ENCODE measurements at regions not wholly inside any gene's neighbourhood (a gene's known extent, or its start where the extent isn't known, plus 50 kb on each side); places are given as distances from the start of the nearest gene placed in this dataset.

GRCh38 chr6:163786995-163787671, 372.6 kb downstream of the QKI start:
- no peaks in the 10 kb centered on the region for H3K36me3 ChIP-seq (ENCODE audit: insufficient read depth, low read length)
- H3K27ac ChIP-seq, result no peak overlapping the region
- H3K9ac ChIP-seq (ENCODE audit: insufficient read length), result no peak overlapping the region
- no peak for TF ChIP-seq EZH2 (IDR thresholded peaks at IDR 0.05)
- TF ChIP-seq FOXP2 (optimal IDR thresholded peaks at IDR 0.05; ENCODE audit: control extremely low read depth, extremely low read length, insufficient read depth), result no peak
- no peak for TF ChIP-seq POLR2AphosphoS5 (IDR thresholded peaks at IDR 0.05; ENCODE audit: borderline replicate concordance, low read depth, low read length)
- H3K9me3 ChIP-seq (ENCODE audit: low read depth, low read length), result no peaks in the 10 kb centered on the region
- DNase-seq (ENCODE audit: low read depth, low spot score), result no peak
- H3K4me3 ChIP-seq, result no peak overlapping the region

- Histone ChIP-seq H3K36me3 (ENCODE audit: insufficient read depth, low read length) (no peaks in the 10 kb centered on the region), H3K27ac (no peak overlapping the region), H3K4me3 (no peak overlapping the region), H3K9ac (ENCODE audit: insufficient read length) (no peak overlapping the region), H3K9me3 (ENCODE audit: low read depth, low read length) (no peaks in the 10 kb centered on the region)
- no peak for DNase-seq (ENCODE audit: low read depth, low spot score)
- TF ChIP-seq EZH2 (IDR thresholded peaks at IDR 0.05) (no peak), FOXP2 (optimal IDR thresholded peaks at IDR 0.05; ENCODE audit: control extremely low read depth, extremely low read length, insufficient read depth) (no peak), POLR2AphosphoS5 (IDR thresholded peaks at IDR 0.05; ENCODE audit: borderline replicate concordance, low read depth, low read length) (no peak)
Measured at GRCh38 chr6:163782436-163783003, 368.0 kb downstream of the QKI start.

DNA sequence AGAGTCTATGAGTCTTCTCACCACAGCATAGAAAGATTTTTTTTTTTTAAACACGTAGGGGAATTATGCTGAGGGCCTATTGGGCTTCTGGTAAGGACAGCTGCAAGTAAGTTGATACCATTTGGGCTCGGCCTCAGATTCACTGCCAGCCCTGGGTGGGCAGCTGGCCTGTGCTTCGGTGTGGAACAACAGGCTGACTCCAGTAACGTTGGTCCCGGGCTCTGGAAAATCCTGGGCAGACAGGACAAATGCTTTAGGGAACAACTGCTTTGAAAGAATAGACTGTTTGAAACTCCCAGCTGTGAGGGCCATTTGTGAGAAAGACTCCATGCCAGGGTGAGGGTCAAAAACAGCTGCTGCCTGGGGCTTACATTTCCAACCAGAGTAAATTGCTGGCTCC, 366.5 kb downstream of the QKI start:
- no peak overlapping the region for H3K9ac ChIP-seq (ENCODE audit: insufficient read length)
- H3K27ac ChIP-seq, result no peak overlapping the region
- TF ChIP-seq POLR2AphosphoS5 (IDR thresholded peaks at IDR 0.05; ENCODE audit: borderline replicate concordance, low read depth, low read length) (no peak), EZH2 (IDR thresholded peaks at IDR 0.05) (no peak)
- no peaks in the 10 kb centered on the region for H3K36me3 ChIP-seq (ENCODE audit: insufficient read depth, low read length)
- no peak for DNase-seq (ENCODE audit: low read depth, low spot score)
- H3K9me3 ChIP-seq (ENCODE audit: low read depth, low read length), result no peaks in the 10 kb centered on the region
- H3K4me3 ChIP-seq, result no peak overlapping the region

DNA sequence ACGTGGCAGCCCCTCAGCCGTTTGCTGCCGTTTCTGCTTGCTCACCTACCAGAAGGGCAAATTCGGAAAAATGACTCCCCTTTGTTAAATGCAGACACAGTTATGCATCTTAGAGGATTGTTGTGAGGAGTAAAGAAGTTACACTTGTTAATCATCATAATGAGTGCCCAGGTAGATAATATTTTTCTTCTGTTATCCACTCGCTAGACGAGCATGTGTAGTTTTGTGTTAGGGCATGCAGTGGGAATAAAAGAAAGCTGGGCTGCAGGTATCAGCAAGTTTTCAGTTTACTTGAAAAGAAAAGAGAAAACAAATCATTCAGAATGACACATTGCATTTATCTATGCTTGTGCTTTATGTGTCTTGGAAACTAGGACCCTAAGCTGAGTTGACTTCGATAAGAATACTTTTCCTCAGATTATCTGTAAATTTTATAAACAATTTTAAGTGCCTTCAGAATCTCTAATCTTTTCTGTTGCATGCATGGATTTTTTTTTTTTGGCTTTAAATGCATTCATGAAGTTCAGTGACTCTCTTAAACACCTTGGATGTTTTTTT, 365.3 kb downstream of the QKI start:
- Histone ChIP-seq H3K36me3 (ENCODE audit: insufficient read depth, low read length) (no peaks in the 10 kb centered on the region), H3K9me3 (ENCODE audit: low read depth, low read length) (no peaks in the 10 kb centered on the region), H3K9ac (ENCODE audit: insufficient read length) (no peak overlapping the region), H3K4me3 (no peak overlapping the region), H3K27ac (no peak overlapping the region)
- no peak for TF ChIP-seq EZH2 (IDR thresholded peaks at IDR 0.05)
- TF ChIP-seq POLR2AphosphoS5 (IDR thresholded peaks at IDR 0.05; ENCODE audit: borderline replicate concordance, low read depth, low read length), result no peak
- DNase-seq (ENCODE audit: low read depth, low spot score), result no peak

GRCh38 chr6:163777716-163778115, 363.2 kb downstream of the QKI start:
- Histone ChIP-seq H3K4me3 (no peak overlapping the region), H3K9ac (ENCODE audit: insufficient read length) (no peak overlapping the region), H3K27ac (no peak overlapping the region), H3K9me3 (ENCODE audit: low read depth, low read length) (no peaks in the 10 kb centered on the region), H3K36me3 (ENCODE audit: insufficient read depth, low read length) (no peaks in the 10 kb centered on the region)
- DNase-seq (ENCODE audit: low read depth, low spot score), result no peak
- TF ChIP-seq EZH2 (IDR thresholded peaks at IDR 0.05), result no peak
- no peak for TF ChIP-seq FOXP2 (optimal IDR thresholded peaks at IDR 0.05; ENCODE audit: control extremely low read depth, extremely low read length, insufficient read depth)
- TF ChIP-seq POLR2AphosphoS5 (IDR thresholded peaks at IDR 0.05; ENCODE audit: borderline replicate concordance, low read depth, low read length), result no peak

DNA sequence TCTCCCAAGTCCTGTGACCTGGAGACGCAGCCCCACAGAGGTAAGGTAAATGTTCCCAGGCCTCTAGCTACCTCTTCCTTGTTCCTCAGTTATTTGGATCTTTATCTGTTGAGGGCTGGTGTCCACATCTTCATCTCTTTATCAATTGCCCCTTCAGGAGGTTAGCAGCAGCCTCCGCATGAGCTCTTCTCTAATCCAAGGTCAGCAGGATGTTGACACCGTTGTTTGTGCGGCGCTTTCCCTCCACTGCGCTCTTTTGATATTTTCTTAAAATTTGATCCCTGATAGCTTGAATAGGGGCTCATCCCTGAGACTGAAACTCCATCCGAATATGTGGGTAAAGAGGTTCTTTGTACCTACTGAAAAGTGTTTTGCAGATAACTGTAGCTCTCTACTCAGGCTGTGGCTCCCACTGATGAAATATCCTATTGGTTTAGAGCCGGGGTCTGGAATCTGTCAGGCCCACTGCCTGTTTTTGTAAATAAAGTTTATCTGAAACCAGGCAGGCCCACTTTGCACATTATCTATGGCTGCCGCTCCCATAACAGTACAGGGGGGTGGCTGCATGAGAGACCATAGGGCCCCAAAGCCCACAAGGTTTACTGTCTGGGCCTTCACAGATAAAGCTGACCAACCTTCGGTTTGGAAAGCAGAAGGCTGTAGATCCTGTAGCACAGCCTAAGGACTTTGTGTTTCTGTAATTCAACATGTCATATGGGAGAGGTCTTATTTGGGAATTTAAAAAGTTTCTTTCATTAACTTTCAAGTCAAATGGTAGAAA, 362.6 kb downstream of the QKI start:
- no peak for DNase-seq (ENCODE audit: low read depth, low spot score)
- Histone ChIP-seq H3K27ac (no peak overlapping the region), H3K4me3 (no peak overlapping the region), H3K9me3 (ENCODE audit: low read depth, low read length) (no peaks in the 10 kb centered on the region), H3K36me3 (ENCODE audit: insufficient read depth, low read length) (no peaks in the 10 kb centered on the region), H3K9ac (ENCODE audit: insufficient read length) (no peak overlapping the region)
- TF ChIP-seq FOXP2 (optimal IDR thresholded peaks at IDR 0.05; ENCODE audit: control extremely low read depth, extremely low read length, insufficient read depth) (no peak), EZH2 (IDR thresholded peaks at IDR 0.05) (no peak)

- no peak for DNase-seq (ENCODE audit: low read depth, low spot score)
- Histone ChIP-seq H3K9ac (ENCODE audit: insufficient read length) (no peak overlapping the region), H3K4me3 (no peak overlapping the region), H3K9me3 (ENCODE audit: low read depth, low read length) (no peaks in the 10 kb centered on the region), H3K36me3 (ENCODE audit: insufficient read depth, low read length) (no peaks in the 10 kb centered on the region), H3K27ac (no peak overlapping the region)
- TF ChIP-seq POLR2AphosphoS5 (IDR thresholded peaks at IDR 0.05; ENCODE audit: borderline replicate concordance, low read depth, low read length) (no peak), FOXP2 (optimal IDR thresholded peaks at IDR 0.05; ENCODE audit: control extremely low read depth, extremely low read length, insufficient read depth) (no peak), EZH2 (IDR thresholded peaks at IDR 0.05) (no peak)
Measured at GRCh38 chr6:163776196-163776905, 361.8 kb downstream of the QKI start.

DNA sequence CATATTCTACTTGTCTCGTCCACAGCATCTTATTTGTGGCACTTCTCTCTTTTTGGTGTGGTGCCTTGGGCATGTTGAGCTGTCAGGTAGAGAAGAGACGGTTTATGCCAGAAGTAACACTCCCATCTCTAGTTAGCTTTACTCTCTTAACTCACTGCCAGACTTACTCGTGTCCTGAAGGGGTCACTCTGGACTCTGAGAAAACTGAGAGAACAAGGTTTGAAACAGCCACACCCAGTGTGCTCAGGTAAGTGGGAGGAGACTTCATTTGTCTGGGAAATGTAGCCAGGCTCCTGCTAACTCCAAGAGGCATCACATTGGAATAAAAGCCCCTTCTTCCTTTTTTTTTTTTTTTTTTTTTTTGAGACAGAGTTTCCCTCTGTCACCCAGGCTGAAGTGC, 360.8 kb downstream of the QKI start:
- no peak overlapping the region for H3K27ac ChIP-seq
- no peak overlapping the region for H3K4me3 ChIP-seq
- H3K9ac ChIP-seq (ENCODE audit: insufficient read length), result no peak overlapping the region
- TF ChIP-seq POLR2AphosphoS5 (IDR thresholded peaks at IDR 0.05; ENCODE audit: borderline replicate concordance, low read depth, low read length) (no peak), EZH2 (IDR thresholded peaks at IDR 0.05) (no peak), FOXP2 (optimal IDR thresholded peaks at IDR 0.05; ENCODE audit: control extremely low read depth, extremely low read length, insufficient read depth) (no peak)
- no peaks in the 10 kb centered on the region for H3K9me3 ChIP-seq (ENCODE audit: low read depth, low read length)
- no peak for DNase-seq (ENCODE audit: low read depth, low spot score)
- H3K36me3 ChIP-seq (ENCODE audit: insufficient read depth, low read length), result no peaks in the 10 kb centered on the region
